ENCODE measurements at regions not wholly inside any gene's neighbourhood (a gene's known extent, or its start where the extent isn't known, plus 50 kb on each side); places are given as distances from the start of the nearest gene placed in this dataset.

- Mint-ChIP-seq H3K27ac (no peak overlapping the region), H3K4me3 (no peak overlapping the region), H3K9me3 (no peaks in the 10 kb centered on the region), H3K4me1 (ENCODE audit: low read depth) (no peaks in the 10 kb centered on the region), H3K27me3 (no peaks in the 10 kb centered on the region), H3K36me3 (ENCODE audit: low read depth) (no peaks in the 10 kb centered on the region)
- no peak for DNase-seq
These were observed 682.3 kb upstream of the MAN1A1 start for GRCh38 chr6:120031837-120032236.

GRCh38 chr6:120026791-120027190 is 677.2 kb upstream of the MAN1A1 start:
- DNase-seq = no peak
- no peaks in the 10 kb centered on the region for H3K27me3 Mint-ChIP-seq
- no peaks in the 10 kb centered on the region for H3K4me1 Mint-ChIP-seq (ENCODE audit: low read depth)
- no peak overlapping the region for H3K27ac Mint-ChIP-seq
- no peak overlapping the region for H3K4me3 Mint-ChIP-seq
- H3K36me3 Mint-ChIP-seq (ENCODE audit: low read depth) = no peaks in the 10 kb centered on the region
- H3K9me3 Mint-ChIP-seq = no peaks in the 10 kb centered on the region

GRCh38 chr6:120010075-120010474 is 660.5 kb upstream of the MAN1A1 start:
- no peaks in the 10 kb centered on the region for H3K9me3 Mint-ChIP-seq
- no peaks in the 10 kb centered on the region for H3K36me3 Mint-ChIP-seq (ENCODE audit: low read depth)
- no peak overlapping the region for H3K27ac Mint-ChIP-seq
- no peaks in the 10 kb centered on the region for H3K4me1 Mint-ChIP-seq (ENCODE audit: low read depth)
- H3K27me3 Mint-ChIP-seq = no peaks in the 10 kb centered on the region
- DNase-seq = no peak
- H3K4me3 Mint-ChIP-seq = no peak overlapping the region

- Mint-ChIP-seq H3K4me3 (no peak overlapping the region), H3K4me1 (ENCODE audit: low read depth) (no peaks in the 10 kb centered on the region), H3K27me3 (no peaks in the 10 kb centered on the region), H3K27ac (no peak overlapping the region), H3K36me3 (ENCODE audit: low read depth) (no peaks in the 10 kb centered on the region), H3K9me3 (no peaks in the 10 kb centered on the region)
- DNase-seq = no peak
These were observed 655.9 kb upstream of the MAN1A1 start for GRCh38 chr6:120005292-120005976.

GRCh38 chr6:119986934-119987549 is 637.5 kb upstream of the MAN1A1 start:
- H3K36me3 Mint-ChIP-seq (ENCODE audit: low read depth) = no peaks in the 10 kb centered on the region
- no peak overlapping the region for H3K27ac Mint-ChIP-seq
- no peaks in the 10 kb centered on the region for H3K9me3 Mint-ChIP-seq
- no peaks in the 10 kb centered on the region for H3K27me3 Mint-ChIP-seq
- no peak for DNase-seq
- H3K4me3 Mint-ChIP-seq = no peak overlapping the region
- H3K4me1 Mint-ChIP-seq (ENCODE audit: low read depth) = no peaks in the 10 kb centered on the region

- no peak overlapping the region for H3K27ac Mint-ChIP-seq
- no peak for DNase-seq
- H3K36me3 Mint-ChIP-seq (ENCODE audit: low read depth) = no peaks in the 10 kb centered on the region
- H3K27me3 Mint-ChIP-seq = no peaks in the 10 kb centered on the region
- no peaks in the 10 kb centered on the region for H3K4me1 Mint-ChIP-seq (ENCODE audit: low read depth)
- no peak overlapping the region for H3K4me3 Mint-ChIP-seq
- H3K9me3 Mint-ChIP-seq = no peaks in the 10 kb centered on the region
These were observed 636.6 kb upstream of the MAN1A1 start for GRCh38 chr6:119985952-119986736.

GRCh38 chr6:119980802-119981201 is 631.2 kb upstream of the MAN1A1 start:
- no peak for DNase-seq
- no peak overlapping the region for H3K4me3 Mint-ChIP-seq
- no peak overlapping the region for H3K27ac Mint-ChIP-seq
- no peaks in the 10 kb centered on the region for H3K9me3 Mint-ChIP-seq
- no peaks in the 10 kb centered on the region for H3K4me1 Mint-ChIP-seq (ENCODE audit: low read depth)
- H3K27me3 Mint-ChIP-seq = no peaks in the 10 kb centered on the region
- H3K36me3 Mint-ChIP-seq (ENCODE audit: low read depth) = no peaks in the 10 kb centered on the region

- no peak overlapping the region for H3K27ac Mint-ChIP-seq
- H3K4me3 Mint-ChIP-seq = no peak overlapping the region
- no peak for DNase-seq
- H3K27me3 Mint-ChIP-seq = no peaks in the 10 kb centered on the region
- no peaks in the 10 kb centered on the region for H3K9me3 Mint-ChIP-seq
- no peaks in the 10 kb centered on the region for H3K4me1 Mint-ChIP-seq (ENCODE audit: low read depth)
- no peaks in the 10 kb centered on the region for H3K36me3 Mint-ChIP-seq (ENCODE audit: low read depth)
These were observed 630.3 kb upstream of the MAN1A1 start for GRCh38 chr6:119979862-119980261.

GRCh38 chr6:119978274-119978889 is 628.8 kb upstream of the MAN1A1 start:
- DNase-seq = no peak
- Mint-ChIP-seq H3K9me3 (no peaks in the 10 kb centered on the region), H3K27me3 (no peaks in the 10 kb centered on the region), H3K4me1 (ENCODE audit: low read depth) (no peaks in the 10 kb centered on the region), H3K36me3 (ENCODE audit: low read depth) (no peaks in the 10 kb centered on the region), H3K4me3 (no peak overlapping the region), H3K27ac (no peak overlapping the region)

GRCh38 chr6:119974430-119975159 is 625.0 kb upstream of the MAN1A1 start:
- H3K4me1 Mint-ChIP-seq (ENCODE audit: low read depth) = no peaks in the 10 kb centered on the region
- no peaks in the 10 kb centered on the region for H3K36me3 Mint-ChIP-seq (ENCODE audit: low read depth)
- H3K27ac Mint-ChIP-seq = no peak overlapping the region

GRCh38 chr6:119966484-119966883 is 616.9 kb upstream of the MAN1A1 start:
- no peak overlapping the region for H3K4me3 Mint-ChIP-seq
- H3K27me3 Mint-ChIP-seq = no peaks in the 10 kb centered on the region

More at GRCh38 chr6:119974430-119975159, 625.0 kb upstream of the MAN1A1 start:
- no peaks in the 10 kb centered on the region for H3K27me3 Mint-ChIP-seq
- H3K4me3 Mint-ChIP-seq = no peak overlapping the region
- no peaks in the 10 kb centered on the region for H3K9me3 Mint-ChIP-seq
- DNase-seq = no peak

GRCh38 chr6:119965900-119966299 is 616.3 kb upstream of the MAN1A1 start:
- H3K4me3 Mint-ChIP-seq = no peak overlapping the region
- no peak overlapping the region for H3K27ac Mint-ChIP-seq
- no peaks in the 10 kb centered on the region for H3K36me3 Mint-ChIP-seq (ENCODE audit: low read depth)
- no peak for DNase-seq
- H3K9me3 Mint-ChIP-seq = no peaks in the 10 kb centered on the region
- H3K4me1 Mint-ChIP-seq (ENCODE audit: low read depth) = no peaks in the 10 kb centered on the region
- no peaks in the 10 kb centered on the region for H3K27me3 Mint-ChIP-seq

More at GRCh38 chr6:119966484-119966883, 616.9 kb upstream of the MAN1A1 start:
- no peaks in the 10 kb centered on the region for H3K9me3 Mint-ChIP-seq
- H3K27ac Mint-ChIP-seq = no peak overlapping the region
- H3K4me1 Mint-ChIP-seq (ENCODE audit: low read depth) = no peaks in the 10 kb centered on the region
- no peaks in the 10 kb centered on the region for H3K36me3 Mint-ChIP-seq (ENCODE audit: low read depth)
- DNase-seq = no peak

- Mint-ChIP-seq H3K9me3 (no peaks in the 10 kb centered on the region), H3K4me1 (ENCODE audit: low read depth) (no peaks in the 10 kb centered on the region), H3K4me3 (no peak overlapping the region), H3K27ac (no peak overlapping the region), H3K27me3 (no peaks in the 10 kb centered on the region), H3K36me3 (ENCODE audit: low read depth) (no peaks in the 10 kb centered on the region)
- DNase-seq = no peak
These were observed 615.4 kb upstream of the MAN1A1 start for GRCh38 chr6:119965008-119965407.

GRCh38 chr6:119962505-119962904 is 612.9 kb upstream of the MAN1A1 start:
- no peaks in the 10 kb centered on the region for H3K4me1 Mint-ChIP-seq (ENCODE audit: low read depth)
- no peaks in the 10 kb centered on the region for H3K9me3 Mint-ChIP-seq
- H3K27ac Mint-ChIP-seq = no peak overlapping the region
- no peak overlapping the region for H3K4me3 Mint-ChIP-seq
- H3K27me3 Mint-ChIP-seq = no peaks in the 10 kb centered on the region
- no peak for DNase-seq
- H3K36me3 Mint-ChIP-seq (ENCODE audit: low read depth) = no peaks in the 10 kb centered on the region
